ENCODE measurements at regions not wholly inside any gene's neighbourhood (a gene's known extent, or its start where the extent isn't known, plus 50 kb on each side); places are given as distances from the start of the nearest gene placed in this dataset.

- no peak for DNase-seq
- Mint-ChIP-seq H3K4me1 (ENCODE audit: low read depth, unreplicated experiment) (no peaks in the 10 kb centered on the region), H3K4me3 (ENCODE audit: unreplicated experiment) (no peak overlapping the region), H3K27me3 (ENCODE audit: insufficient read depth, unreplicated experiment) (no peaks in the 10 kb centered on the region), H3K27ac (ENCODE audit: unreplicated experiment) (no peak overlapping the region), H3K9me3 (ENCODE audit: unreplicated experiment) (no peaks in the 10 kb centered on the region), H3K36me3 (ENCODE audit: insufficient read depth, unreplicated experiment) (no peaks in the 10 kb centered on the region)
- intact Hi-C loops (cut with micrococcal nuclease; ENCODE audit: unreplicated experiment): no loop called here
- Histone ChIP-seq H3K27me3 (replicated peaks; ENCODE audit: control insufficient read depth, insufficient read depth, low read length) (no peaks in the 10 kb centered on the region), H3K9me3 (no peaks in the 10 kb centered on the region), H3K4me1 (peaks cover 4% of the 10 kb centered on the region; the same call in 1 of the 2 replicates), H3K36me3 (ENCODE audit: control insufficient read depth, insufficient read depth, low read length) (no peaks in the 10 kb centered on the region), H3K4me3 (ENCODE audit: low read depth, low read length) (no peak overlapping the region)
- BruUV-seq (replicated peaks): no TSS peak
- CTCF ChIA-PET: no interaction called here
- TF ChIP-seq CTCF (IDR thresholded peaks at IDR 0.05; ENCODE audit: insufficient read depth in 1 of 2, low read depth in 1 of 2, low read length in 1 of 2, severe bottlenecking in 1 of 2, unreplicated experiment in 1 of 2): no peak
- POLR2A ChIA-PET: no interaction called here
Measured at GRCh38 chr3:64408770-64409169, 183.5 kb upstream of the PRICKLE2 start.

- DNase-seq: no peak
- ChIA-PET POLR2A (no interaction called here), CTCF (no interaction called here)
- H3K4me3 ChIP-seq (ENCODE audit: low read depth, low read length): no peak overlapping the region
- no peaks in the 10 kb centered on the region for H3K27me3 ChIP-seq (replicated peaks; ENCODE audit: control insufficient read depth, insufficient read depth, low read length)
- no peaks in the 10 kb centered on the region; the same call in 1 of the 2 replicates for H3K4me1 ChIP-seq
- H3K36me3 ChIP-seq (ENCODE audit: control insufficient read depth, insufficient read depth, low read length): no peaks in the 10 kb centered on the region
- Mint-ChIP-seq H3K27me3 (ENCODE audit: insufficient read depth, unreplicated experiment) (no peaks in the 10 kb centered on the region), H3K36me3 (ENCODE audit: insufficient read depth, unreplicated experiment) (no peaks in the 10 kb centered on the region), H3K9me3 (ENCODE audit: unreplicated experiment) (no peaks in the 10 kb centered on the region), H3K27ac (ENCODE audit: unreplicated experiment) (no peak overlapping the region), H3K4me3 (ENCODE audit: unreplicated experiment) (no peak overlapping the region), H3K4me1 (ENCODE audit: low read depth, unreplicated experiment) (no peaks in the 10 kb centered on the region)
- no TSS peak for BruUV-seq (replicated peaks)
- intact Hi-C loops (cut with micrococcal nuclease; ENCODE audit: unreplicated experiment): no loop called here
- H3K9me3 ChIP-seq: no peaks in the 10 kb centered on the region
- no peak for TF ChIP-seq CTCF (IDR thresholded peaks at IDR 0.05; ENCODE audit: insufficient read depth in 1 of 2, low read depth in 1 of 2, low read length in 1 of 2, severe bottlenecking in 1 of 2, unreplicated experiment in 1 of 2)
Measured at GRCh38 chr3:64406271-64406670, 181.0 kb upstream of the PRICKLE2 start.

- H3K9me3 Mint-ChIP-seq (ENCODE audit: unreplicated experiment): no peaks in the 10 kb centered on the region
- no peaks in the 10 kb centered on the region for H3K27me3 Mint-ChIP-seq (ENCODE audit: insufficient read depth, unreplicated experiment)
- H3K4me3 Mint-ChIP-seq (ENCODE audit: unreplicated experiment): no peak overlapping the region
- Histone ChIP-seq H3K4me3 (ENCODE audit: low read depth, low read length) (no peak overlapping the region), H3K9me3 (no peaks in the 10 kb centered on the region), H3K4me1 (no peaks in the 10 kb centered on the region), H3K27me3 (replicated peaks; ENCODE audit: control insufficient read depth, insufficient read depth, low read length) (no peaks in the 10 kb centered on the region), H3K36me3 (ENCODE audit: control insufficient read depth, insufficient read depth, low read length) (no peaks in the 10 kb centered on the region)
- H3K27ac Mint-ChIP-seq (ENCODE audit: unreplicated experiment): no peak overlapping the region
- no TSS peak for BruUV-seq (replicated peaks)
- no peak for DNase-seq
- ChIA-PET CTCF (no interaction called here), POLR2A (no interaction called here)
- intact Hi-C loops (cut with micrococcal nuclease; ENCODE audit: unreplicated experiment): no loop called here
- H3K4me1 Mint-ChIP-seq (ENCODE audit: low read depth, unreplicated experiment): no peaks in the 10 kb centered on the region
- no peaks in the 10 kb centered on the region for H3K36me3 Mint-ChIP-seq (ENCODE audit: insufficient read depth, unreplicated experiment)
- TF ChIP-seq CTCF (IDR thresholded peaks at IDR 0.05; ENCODE audit: insufficient read depth in 1 of 2, low read depth in 1 of 2, low read length in 1 of 2, severe bottlenecking in 1 of 2, unreplicated experiment in 1 of 2): no peak
Measured at GRCh38 chr3:64405211-64405835, 180.1 kb upstream of the PRICKLE2 start.
